Loucy (cell line): ENCODE measurements at regions not wholly inside any gene's neighbourhood (a gene's known extent, or its start where the extent isn't known, plus 50 kb on each side); places are given as distances from the start of the nearest gene placed in this dataset.

Experiments used
- H2AFZ ChIP-seq: fragments of 200-600 bp; sonication (generic); 2 replicates; pipeline ENCODE4 v1.6.0; 2016; ENCODE audit warnings: antibody characterized with exemption, mild to moderate bottlenecking, low read length, moderate library complexity
- H3F3A ChIP-seq: fragments of 200-600 bp; 2 replicates; pipeline ENCODE4 v1.6.0; 2016; ENCODE audit warnings: antibody characterized with exemption, low read depth, mild to moderate bottlenecking
- H3K27me3 ChIP-seq: fragments of 200-600 bp; sonication (generic); 2 replicates; pipeline ENCODE4 v1.6.1; 2014; ENCODE audit warnings: low read length, mild to moderate bottlenecking; ENCODE audit not compliant: insufficient read depth, poor library complexity, severe bottlenecking
- H3K36me3 ChIP-seq: fragments of 200-600 bp; sonication (generic); 2 replicates; pipeline ENCODE4 v1.6.1; 2016; ENCODE audit warnings: low read length; ENCODE audit not compliant: insufficient read depth
- H3K4me1 ChIP-seq: fragments of 200-600 bp; sonication (generic); 2 replicates; pipeline ENCODE4 v1.5.1; 2014; ENCODE audit warnings: low read length, mild to moderate bottlenecking; ENCODE audit not compliant: insufficient read depth, poor library complexity, severe bottlenecking
- H3K4me2 ChIP-seq: fragments of 200-600 bp; sonication (generic); 2 replicates; pipeline ENCODE4 v1.6.0; 2014; ENCODE audit warnings: antibody characterized with exemption, low read length, low read depth, mild to moderate bottlenecking; ENCODE audit not compliant: poor library complexity, severe bottlenecking
- H3K4me3 ChIP-seq: fragments of 200-600 bp; sonication (generic); 2 replicates; pipeline ENCODE4 v1.5.1; 2014; ENCODE audit warnings: low read length, mild to moderate bottlenecking, mixed read lengths; ENCODE audit not compliant: poor library complexity, severe bottlenecking
- H3K79me2 ChIP-seq: fragments of 200-600 bp; sonication (generic); 2 replicates; pipeline ENCODE4 v1.6.1; 2014; ENCODE audit warnings: low read length; ENCODE audit not compliant: insufficient read depth
- H3K9ac ChIP-seq: fragments of 200-600 bp; sonication (generic); 2 replicates; pipeline ENCODE4 v1.6.0; 2014; ENCODE audit warnings: mild to moderate bottlenecking, low read depth, low read length, moderate library complexity; ENCODE audit not compliant: poor library complexity, severe bottlenecking
- H3K9me2 ChIP-seq: fragments of 200-600 bp; sonication (generic); replicated peaks from 2 replicates; pipeline ENCODE4 v1.6.1; 2016; ENCODE audit warnings: low read depth, low read length, mixed read lengths
- H3K9me3 ChIP-seq: fragments of 200-600 bp; sonication (generic); 2 replicates; pipeline ENCODE4 v1.6.1; 2014; ENCODE audit warnings: mild to moderate bottlenecking, antibody characterized with exemption, low read length, low read depth; ENCODE audit not compliant: insufficient read depth
- H4K20me1 ChIP-seq: fragments of 200-600 bp; sonication (generic); 2 replicates; pipeline ENCODE4 v1.6.0; 2014; ENCODE audit warnings: antibody characterized with exemption, low read length, mild to moderate bottlenecking; ENCODE audit not compliant: insufficient read depth, poor library complexity, severe bottlenecking
- EZH2phosphoT487 ChIP-seq: fragments of 200-600 bp; IDR thresholded peaks from 2 replicates; pipeline ENCODE4 v1.6.1; 2018; ENCODE audit warnings: antibody characterized with exemption, mild to moderate bottlenecking, moderate library complexity, borderline replicate concordance
- TF ChIP-seq, protein P1 (sequence below): fragments of 200-600 bp; sonication (generic); conservative IDR thresholded peaks from 2 replicates; pipeline ENCODE4 v1.5.1; 2014; ENCODE audit warnings: mild to moderate bottlenecking, antibody characterized with exemption, low read length

DNA sequence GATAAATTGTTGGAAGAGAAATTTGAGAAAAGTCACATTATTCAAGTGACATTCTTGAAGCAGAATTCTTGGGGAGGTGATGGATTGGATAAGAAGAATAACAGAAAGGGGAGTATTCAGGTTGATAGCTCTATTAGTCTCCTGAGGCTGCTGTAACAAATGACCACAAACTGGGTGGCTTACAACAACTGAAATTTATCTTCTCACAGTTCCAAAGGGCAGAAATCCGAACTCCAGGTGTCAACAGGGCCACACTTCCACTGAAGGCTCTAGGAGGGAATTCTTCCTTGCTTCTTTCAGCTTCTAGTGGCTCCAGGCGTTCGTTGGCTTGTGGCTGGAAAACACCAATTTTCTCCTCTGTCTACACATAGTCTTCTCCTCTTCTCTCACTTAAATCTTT lies 99.8 kb downstream of the TES start:
- no peaks in the 10 kb centered on the region for H3K36me3 ChIP-seq
- H3K79me2 ChIP-seq, result no peaks in the 10 kb centered on the region
- H4K20me1 ChIP-seq, result no peaks in the 10 kb centered on the region
- no peak overlapping the region for H3K4me3 ChIP-seq
- no peak overlapping the region for H2AFZ ChIP-seq
- H3K27me3 ChIP-seq, result no peaks in the 10 kb centered on the region
- no peak overlapping the region for H3K9ac ChIP-seq
- H3K4me1 ChIP-seq, result no peaks in the 10 kb centered on the region
- TF ChIP-seq, protein P1, sequence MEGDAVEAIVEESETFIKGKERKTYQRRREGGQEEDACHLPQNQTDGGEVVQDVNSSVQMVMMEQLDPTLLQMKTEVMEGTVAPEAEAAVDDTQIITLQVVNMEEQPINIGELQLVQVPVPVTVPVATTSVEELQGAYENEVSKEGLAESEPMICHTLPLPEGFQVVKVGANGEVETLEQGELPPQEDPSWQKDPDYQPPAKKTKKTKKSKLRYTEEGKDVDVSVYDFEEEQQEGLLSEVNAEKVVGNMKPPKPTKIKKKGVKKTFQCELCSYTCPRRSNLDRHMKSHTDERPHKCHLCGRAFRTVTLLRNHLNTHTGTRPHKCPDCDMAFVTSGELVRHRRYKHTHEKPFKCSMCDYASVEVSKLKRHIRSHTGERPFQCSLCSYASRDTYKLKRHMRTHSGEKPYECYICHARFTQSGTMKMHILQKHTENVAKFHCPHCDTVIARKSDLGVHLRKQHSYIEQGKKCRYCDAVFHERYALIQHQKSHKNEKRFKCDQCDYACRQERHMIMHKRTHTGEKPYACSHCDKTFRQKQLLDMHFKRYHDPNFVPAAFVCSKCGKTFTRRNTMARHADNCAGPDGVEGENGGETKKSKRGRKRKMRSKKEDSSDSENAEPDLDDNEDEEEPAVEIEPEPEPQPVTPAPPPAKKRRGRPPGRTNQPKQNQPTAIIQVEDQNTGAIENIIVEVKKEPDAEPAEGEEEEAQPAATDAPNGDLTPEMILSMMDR, result no peak
- no peak for TF ChIP-seq EZH2phosphoT487
- no peak overlapping the region for H3K4me2 ChIP-seq
- no peaks in the 10 kb centered on the region for H3K9me2 ChIP-seq
- H3K9me3 ChIP-seq, result no peaks in the 10 kb centered on the region
- H3F3A ChIP-seq, result no peaks in the 10 kb centered on the region

DNA sequence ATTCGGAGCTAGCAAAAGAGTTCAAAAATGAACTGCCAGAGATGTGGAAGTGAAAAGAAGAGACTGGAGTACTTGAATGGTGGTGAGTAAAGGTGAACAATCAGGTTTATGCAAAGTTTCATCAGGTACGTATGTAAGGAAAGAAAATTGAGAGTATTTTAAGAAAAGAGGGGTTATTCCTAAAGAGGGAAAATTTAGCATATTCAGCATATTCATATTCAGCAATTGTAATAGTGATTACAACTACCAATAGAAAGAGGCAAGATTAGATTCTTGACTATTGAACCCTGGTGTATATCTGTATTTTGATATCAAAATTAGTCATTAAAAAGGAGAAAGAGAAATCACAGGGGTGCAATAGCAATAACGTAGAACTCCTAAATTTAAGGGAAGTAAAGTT lies 100.9 kb downstream of the TES start:
- H3K79me2 ChIP-seq, result no peaks in the 10 kb centered on the region
- H2AFZ ChIP-seq, result no peak overlapping the region
- no peaks in the 10 kb centered on the region for H3K27me3 ChIP-seq
- no peaks in the 10 kb centered on the region for H3K9me2 ChIP-seq
- no peak overlapping the region for H3K4me2 ChIP-seq
- no peaks in the 10 kb centered on the region for H3F3A ChIP-seq
- no peaks in the 10 kb centered on the region for H3K9me3 ChIP-seq
- TF ChIP-seq, protein P1, result no peak
- no peak for TF ChIP-seq EZH2phosphoT487
- no peak overlapping the region for H3K4me3 ChIP-seq
- no peaks in the 10 kb centered on the region for H4K20me1 ChIP-seq
- H3K9ac ChIP-seq, result no peak overlapping the region
- no peaks in the 10 kb centered on the region for H3K4me1 ChIP-seq
- no peaks in the 10 kb centered on the region for H3K36me3 ChIP-seq

DNA sequence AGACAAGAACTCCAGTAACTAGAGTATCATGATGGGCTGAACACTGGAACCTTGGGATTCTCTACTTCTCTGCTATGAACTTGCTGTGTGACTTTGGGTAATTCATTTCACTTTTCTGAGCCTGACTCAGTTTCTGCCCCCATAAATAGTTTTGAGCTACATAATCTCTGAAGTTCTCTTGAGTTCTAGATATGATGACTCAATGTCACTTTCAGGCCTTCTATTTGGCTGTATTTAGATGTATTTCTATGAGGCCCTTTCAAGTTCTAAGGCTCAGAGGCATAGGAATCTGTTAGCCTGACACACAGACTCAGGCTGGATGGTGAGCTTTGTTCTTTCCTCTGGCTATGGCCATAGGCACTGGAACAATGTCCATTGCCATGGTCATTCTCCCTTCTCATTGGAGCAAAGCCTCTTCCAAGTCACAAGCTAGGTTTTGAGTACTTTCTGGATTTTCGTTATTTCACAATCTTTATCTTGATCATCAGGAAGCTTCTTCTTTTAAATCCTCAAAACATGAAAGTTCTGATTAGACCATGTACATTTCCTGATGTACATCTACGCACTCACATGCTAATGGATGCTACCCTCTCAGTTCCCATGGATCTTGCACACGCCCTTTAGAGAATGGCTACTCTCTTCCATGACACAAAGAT lies 101.6 kb downstream of the TES start:
- no peaks in the 10 kb centered on the region for H3K79me2 ChIP-seq
- no peak overlapping the region for H3K9ac ChIP-seq
- no peaks in the 10 kb centered on the region for H3K36me3 ChIP-seq
- H2AFZ ChIP-seq, result no peak overlapping the region
- H3K9me2 ChIP-seq, result no peaks in the 10 kb centered on the region
- no peaks in the 10 kb centered on the region for H4K20me1 ChIP-seq
- TF ChIP-seq, protein P1, result no peak
- TF ChIP-seq EZH2phosphoT487, result no peak
- no peaks in the 10 kb centered on the region for H3K4me1 ChIP-seq
- H3K4me3 ChIP-seq, result no peak overlapping the region
- no peak overlapping the region for H3K4me2 ChIP-seq
- H3K9me3 ChIP-seq, result no peaks in the 10 kb centered on the region
- H3F3A ChIP-seq, result no peaks in the 10 kb centered on the region
- H3K27me3 ChIP-seq, result no peaks in the 10 kb centered on the region
